Stomach (tissue), 8 donors: ENCODE measurements at regions not wholly inside any gene's neighbourhood (a gene's known extent, or its start where the extent isn't known, plus 50 kb on each side); places are given as distances from the start of the nearest gene placed in this dataset.

Source experiments
- DNase-seq, 2 donors: peaks; one replicate each; pipeline versions ENCODE4 v3.0.0 to v3.0.0-alpha.2; 2013 to 2019
- H3K27ac ChIP-seq, 5 donors: fragments of 200-600 bp in 4 of 5; sonication (generic) in 4 of 5; one replicate each; pipeline ENCODE4 v1.5.1; 2013 to 2019; ENCODE audit warnings: mild to moderate bottlenecking in 1 of 5, moderate library complexity in 1 of 5
- H3K27me3 ChIP-seq, 3 donors: fragments of 200-600 bp; sonication (generic); one replicate each; pipeline ENCODE4 v1.5.1; 2017 to 2019; ENCODE audit warnings: mixed run types in 1 of 3
- H3K36me3 ChIP-seq, 4 donors: fragments of 200-600 bp; sonication (generic); 1 replicate in 3 of 4; 2 replicates in 1 of 4; pipeline ENCODE4 v1.5.1; 2016 to 2019
- H3K4me1 ChIP-seq, 4 donors: fragments of 200-600 bp; sonication (generic); one replicate each; pipeline ENCODE4 v1.5.1; 2016 to 2019
- H3K4me3 ChIP-seq, 4 donors: fragments of 200-600 bp; sonication (generic) in 3 of 4; one replicate each; pipeline ENCODE4 v1.5.1; 2016 to 2019; ENCODE audit warnings: mild to moderate bottlenecking in 1 of 4
- H3K9me3 ChIP-seq, 4 donors: fragments of 200-600 bp; sonication (generic); one replicate each; pipeline ENCODE4 v1.5.1; 2016 to 2019
- EP300 ChIP-seq: sonication (generic); formaldehyde crosslinking; IDR thresholded peaks from one replicate; pipeline ENCODE4 v1.6.1; 2017; ENCODE audit warnings: antibody characterized with exemption
- POLR2A ChIP-seq, 4 donors: fragments of 450-650 bp; IDR thresholded peaks; one replicate each; pipeline ENCODE4 v1.6.1; 2016; ENCODE audit warnings: antibody characterized with exemption in 4 of 4, control low read depth in 2 of 4, mild to moderate bottlenecking in 1 of 4, moderate library complexity in 1 of 4
- POLR2AphosphoS5 ChIP-seq, 3 donors: sonication (generic); formaldehyde crosslinking; IDR thresholded peaks; one replicate each; pipeline ENCODE4 v1.6.1; 2016; ENCODE audit warnings: antibody characterized with exemption in 3 of 3
- WGBS, 5 donors: extraction: QIAGEN DNeasy Blood & Tissue Kit in 3 of 5; methylation state at CpG; one replicate each; pipeline versions ENCODE4 v1.1.5 to v1.1.7; 2013 to 2018; 5-methylcytosine and 5-hydroxymethylcytosine counted together
- intact Hi-C: fragments of 100-400 bp; cut with DNase I; formaldehyde crosslinking; loops from one replicate; pipeline ENCODE4 v1.15.1; 2023; ENCODE audit warnings: low total_unique reads
- small RNA-seq, 4 donors: library from RNA; depleted of rRNA; stranded (forward); fragments of <200 nt; gene quantifications; one replicate each; pipeline ENCODE3, GENCODE V24; 2016
- donor health status: healthy with polysubstance abuse.
- donor health status: Bipolar disorder and iron deficiency.
- donor health status: healthy.

GRCh38 chr21:20944139-20944538, 54.1 kb upstream of the NCAM2 start:
- no peaks in the 10 kb centered on the region for H3K27me3 ChIP-seq
- H3K27ac ChIP-seq = no peak overlapping the region
- no peak overlapping the region for H3K4me3 ChIP-seq
- intact Hi-C loops = no loop called here
- no peak for DNase-seq
- H3K36me3 ChIP-seq = no peaks in the 10 kb centered on the region
- no peak for TF ChIP-seq POLR2AphosphoS5 (IDR thresholded peaks at IDR 0.05)
- no peaks in the 10 kb centered on the region for H3K4me1 ChIP-seq
- peaks cover 0 to 2% (median 0%) of the 10 kb centered on the region in 4 donors for H3K9me3 ChIP-seq

DNA sequence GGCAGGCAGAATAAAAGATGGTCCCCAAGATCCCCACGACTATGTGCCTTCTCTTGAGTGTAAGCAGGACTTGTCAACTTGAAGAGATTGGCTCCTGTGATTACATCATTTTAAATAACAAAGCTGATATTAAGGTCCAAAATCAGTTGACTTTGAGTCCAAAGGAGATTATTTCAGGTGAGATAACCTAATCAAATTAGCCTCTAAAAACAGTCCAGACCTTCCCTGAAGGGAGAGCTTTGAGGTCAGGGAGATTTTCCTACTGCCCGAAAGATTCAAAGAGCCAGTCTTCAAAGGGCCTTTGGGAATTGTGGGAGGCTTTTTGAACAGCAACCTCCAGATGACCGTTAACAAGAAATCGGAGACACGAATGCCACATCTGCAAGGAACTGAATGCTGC, 51.5 kb upstream of the NCAM2 start:
- intact Hi-C loops = no loop called here
- Histone ChIP-seq H3K27me3 (no peaks in the 10 kb centered on the region), H3K9me3 (no peaks in the 10 kb centered on the region), H3K4me3 (no peak overlapping the region), H3K36me3 (no peaks in the 10 kb centered on the region), H3K4me1 (no peaks in the 10 kb centered on the region), H3K27ac (no peak overlapping the region)
- WGBS, 5 donors = 59 to 80% (median 64%) methylated on average over 5 of the region's 5 CpGs
- TF ChIP-seq POLR2A (IDR thresholded peaks at IDR 0.05) (no peak), EP300 (no peak)
- DNase-seq = no peak

Small RNAs in the stretch of these regions (small RNA-seq; reads per million reads assigned to genes)
- 0 reads per million in 4 donors for gene AL157359.3
- 0 reads per million in 4 donors for gene AP001506.1
- 0 reads per million in 4 donors for gene MIR548X
- 0 reads per million in 4 donors for gene RN7SKP147
- 0 reads per million in 4 donors for gene RNU1-139P
- 0 reads per million in 4 donors for gene RNU6-772P
- 0 reads per million in 4 donors for gene RPL37P4
